ENCODE measurements at regions not wholly inside any gene's neighbourhood (a gene's known extent, or its start where the extent isn't known, plus 50 kb on each side); places are given as distances from the start of the nearest gene placed in this dataset.
A peak's percentile ranks its signal among the peaks of the same experiment; 100 is the strongest.
"Not testable (repeated sequence)": the region's sequence is repeated elsewhere in the genome, so short reads cannot be mapped to it uniquely, and the experiment has no call there.

- no peak for DNase-seq (ENCODE audit: low spot score)
These were observed 137.6 kb downstream of the ZNF467 start for GRCh38 chr7:149635561-149636329.

GRCh38 chr7:149633976-149634945, 136.7 kb upstream of the ZNF746 start:
- no peak for DNase-seq (ENCODE audit: low spot score)

- DNase-seq (ENCODE audit: low spot score): not testable (repeated sequence)
These were observed 130.9 kb upstream of the ZNF746 start for GRCh38 chr7:149628361-149629149.

- DNase-seq (ENCODE audit: low spot score): no peak
These were observed 130.3 kb upstream of the ZNF746 start for GRCh38 chr7:149627911-149628310.

GRCh38 chr7:149626972-149627371, 129.4 kb upstream of the ZNF746 start:
- no peak for DNase-seq (ENCODE audit: low spot score)

DNA sequence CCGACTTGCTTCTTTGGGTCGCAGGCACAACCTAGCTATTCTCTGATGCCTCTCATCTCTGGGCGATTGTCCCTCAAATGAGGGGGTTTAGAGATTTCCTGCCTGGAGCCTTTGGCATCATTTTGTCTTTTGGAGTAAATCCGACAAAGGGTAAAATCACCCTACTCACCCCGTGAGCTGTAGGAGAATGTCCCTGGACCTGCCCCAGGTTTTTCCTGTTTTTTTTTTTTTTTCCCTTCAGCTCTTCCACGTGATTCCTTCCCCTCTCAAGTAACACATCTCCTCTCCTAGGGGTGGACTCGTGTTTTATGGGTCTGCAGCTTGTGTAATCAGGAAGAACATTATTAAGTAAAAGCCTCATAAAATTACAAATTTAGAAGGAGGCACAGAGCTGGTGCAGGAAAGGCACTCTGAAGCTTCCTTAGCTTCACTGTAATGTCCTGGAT, 128.4 kb upstream of the ZNF746 start:
- DNase-seq (ENCODE audit: low spot score): no peak

DNA sequence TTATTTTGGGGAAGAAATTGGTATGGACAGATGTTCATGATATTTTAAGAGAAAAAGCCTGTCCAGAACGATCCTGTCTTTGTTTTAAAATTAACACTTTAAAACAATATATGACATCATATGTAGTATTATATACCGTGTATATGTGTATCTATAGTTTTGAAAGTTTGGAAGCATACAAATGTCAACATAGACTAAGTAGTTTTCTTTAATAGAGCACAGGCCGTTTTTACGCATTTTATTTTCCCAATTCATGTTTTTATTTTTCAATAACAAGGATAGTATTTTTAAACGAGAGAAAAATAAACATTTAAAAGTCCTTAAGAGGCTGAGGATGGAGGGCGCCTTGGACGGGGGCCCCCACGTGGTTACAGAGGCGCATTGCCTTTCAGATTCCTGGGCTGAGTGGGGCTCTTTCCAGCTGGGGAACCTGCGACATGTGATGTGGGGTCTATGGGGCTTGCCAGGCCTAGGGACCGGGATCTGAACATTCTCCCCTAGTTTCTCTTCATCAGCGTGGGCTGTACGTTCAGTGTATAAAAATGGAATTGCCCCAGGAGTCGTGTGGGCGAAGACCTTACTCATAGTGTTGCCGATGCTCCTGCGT, 127.8 kb upstream of the ZNF746 start:
- peak; percentile 63 for DNase-seq (ENCODE audit: low spot score)

GRCh38 chr7:149624419-149625339, 127.1 kb upstream of the ZNF746 start:
- DNase-seq (ENCODE audit: low spot score): peak; percentile 91

- peak; percentile 14 for DNase-seq (ENCODE audit: low spot score)
These were observed 126.4 kb upstream of the ZNF746 start for GRCh38 chr7:149624006-149624405.

GRCh38 chr7:149623262-149623997, 125.8 kb upstream of the ZNF746 start:
- not testable (repeated sequence) for DNase-seq (ENCODE audit: low spot score)

GRCh38 chr7:149622444-149623210, 125.0 kb upstream of the ZNF746 start:
- no peak for DNase-seq (ENCODE audit: low spot score)

- no peak for DNase-seq (ENCODE audit: low spot score)
These were observed 124.2 kb upstream of the ZNF746 start for GRCh38 chr7:149621776-149622175.

DNA sequence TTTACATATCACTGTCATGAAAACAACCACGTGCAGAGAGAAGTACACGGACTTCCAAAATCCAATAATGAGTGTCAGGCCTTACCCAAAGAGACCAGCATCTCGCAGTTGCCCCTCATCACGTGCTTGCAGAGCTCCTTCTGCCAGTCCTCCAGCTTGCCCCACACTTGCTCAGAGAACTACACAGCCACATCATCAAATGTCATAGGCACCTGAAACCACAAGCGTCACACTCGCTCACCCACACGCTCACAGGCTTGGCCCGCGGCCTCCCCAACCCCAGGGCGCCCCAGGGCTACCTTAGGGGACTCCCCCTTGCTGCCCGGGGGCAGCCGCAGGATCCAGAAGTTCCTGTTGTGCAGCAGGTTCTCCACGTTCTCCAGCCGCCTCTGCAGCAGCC, 123.4 kb upstream of the ZNF746 start:
- DNase-seq (ENCODE audit: low spot score): no peak

- no peak for DNase-seq (ENCODE audit: low spot score)
These were observed 119.3 kb upstream of the ZNF746 start for GRCh38 chr7:149616898-149617297.

DNA sequence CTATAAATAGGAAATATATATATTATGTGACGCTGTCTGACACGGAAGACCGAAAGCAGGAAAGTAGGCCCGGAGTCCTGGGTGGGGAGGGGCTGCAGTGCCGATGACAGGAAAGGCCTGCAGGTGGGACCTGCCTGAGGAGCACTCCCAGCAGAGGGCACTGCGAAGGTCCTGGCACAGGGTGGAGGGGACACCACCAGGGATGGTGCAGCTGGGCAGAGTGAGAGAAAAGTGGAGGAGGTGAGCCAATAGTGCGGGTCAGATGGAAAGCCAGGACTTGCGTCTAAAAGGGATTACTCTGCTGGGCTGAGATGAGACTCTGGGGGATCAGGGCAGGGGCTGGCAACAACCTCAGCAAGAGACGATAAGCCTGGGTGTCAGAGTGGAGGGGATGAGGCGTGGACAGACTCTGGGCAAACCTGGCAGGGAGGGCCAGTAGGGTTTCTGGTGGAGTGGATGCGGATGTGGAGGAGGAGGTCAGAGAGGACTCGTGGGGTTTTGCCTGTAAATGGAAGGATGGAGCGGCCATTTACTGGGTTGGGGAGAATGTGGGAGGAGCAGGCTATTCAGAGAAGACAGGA, 118.2 kb upstream of the ZNF746 start:
- DNase-seq (ENCODE audit: low spot score): no peak

DNA sequence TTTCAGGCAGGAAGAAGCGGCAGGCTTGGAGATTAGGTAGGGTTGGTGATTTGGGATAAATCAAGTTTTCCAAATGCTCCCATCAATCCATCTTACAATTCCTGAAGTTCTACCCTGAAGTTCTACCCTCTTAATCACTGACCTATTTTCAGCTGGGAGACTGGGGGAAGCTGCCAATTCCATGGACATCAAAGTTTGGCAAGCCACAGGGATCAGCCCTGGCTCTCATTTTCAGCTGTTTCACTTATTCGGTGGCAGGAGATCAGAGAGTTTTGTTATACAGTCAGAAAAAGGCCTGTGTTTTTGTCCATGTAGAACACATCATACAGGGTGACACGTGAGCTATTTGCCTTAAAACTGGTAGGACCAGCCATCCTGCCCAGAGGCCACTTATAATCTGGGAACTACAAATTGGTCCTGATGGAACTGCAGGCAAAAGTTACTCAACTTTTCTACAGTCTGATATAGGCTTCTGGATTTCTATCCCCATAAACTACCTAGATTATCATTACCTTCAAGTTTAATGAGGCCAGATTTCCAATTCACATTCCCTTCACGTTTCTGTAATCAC, 112.9 kb upstream of the ZNF746 start:
- no peak for DNase-seq (ENCODE audit: low spot score)

GRCh38 chr7:149608168-149608567, 110.6 kb upstream of the ZNF746 start:
- DNase-seq (ENCODE audit: low spot score): no peak

DNA sequence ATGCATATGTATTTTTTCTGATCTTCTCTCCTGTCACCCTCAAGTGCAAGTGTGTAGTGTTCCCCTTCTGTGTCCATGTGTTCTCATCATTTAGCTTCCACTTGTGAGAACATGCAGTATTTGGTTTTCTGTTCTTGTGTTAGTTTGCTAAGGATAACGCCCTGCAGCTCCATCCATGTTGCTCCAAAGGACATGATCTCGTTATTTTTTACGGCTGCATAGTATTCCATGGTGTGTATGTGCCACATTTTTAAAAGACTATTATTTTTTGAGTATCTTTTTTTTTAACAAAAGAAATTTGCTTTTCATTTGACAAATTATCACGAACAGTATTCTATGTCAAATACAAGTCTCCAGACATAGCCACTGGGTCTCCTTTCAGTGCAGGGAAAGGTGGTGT, 110.1 kb upstream of the ZNF746 start:
- no peak for DNase-seq (ENCODE audit: low spot score)
